T-helper 1 cell treated with Interleukin-12 subunit alpha and Interleukin-12 subunit beta and Interleukin-4 antibody, amounts not matched to agents 30 ng/mL and 1 ng/mL, for 36 hours (primary cell): ENCODE measurements at regions not wholly inside any gene's neighbourhood (a gene's known extent, or its start where the extent isn't known, plus 50 kb on each side); places are given as distances from the start of the nearest gene placed in this dataset.

Experiments used
- intact Hi-C: fragments of 100-400 bp; cut with micrococcal nuclease; formaldehyde crosslinking; loops from one replicate; pipeline ENCODE4 v1.15.1; 2024

DNA sequence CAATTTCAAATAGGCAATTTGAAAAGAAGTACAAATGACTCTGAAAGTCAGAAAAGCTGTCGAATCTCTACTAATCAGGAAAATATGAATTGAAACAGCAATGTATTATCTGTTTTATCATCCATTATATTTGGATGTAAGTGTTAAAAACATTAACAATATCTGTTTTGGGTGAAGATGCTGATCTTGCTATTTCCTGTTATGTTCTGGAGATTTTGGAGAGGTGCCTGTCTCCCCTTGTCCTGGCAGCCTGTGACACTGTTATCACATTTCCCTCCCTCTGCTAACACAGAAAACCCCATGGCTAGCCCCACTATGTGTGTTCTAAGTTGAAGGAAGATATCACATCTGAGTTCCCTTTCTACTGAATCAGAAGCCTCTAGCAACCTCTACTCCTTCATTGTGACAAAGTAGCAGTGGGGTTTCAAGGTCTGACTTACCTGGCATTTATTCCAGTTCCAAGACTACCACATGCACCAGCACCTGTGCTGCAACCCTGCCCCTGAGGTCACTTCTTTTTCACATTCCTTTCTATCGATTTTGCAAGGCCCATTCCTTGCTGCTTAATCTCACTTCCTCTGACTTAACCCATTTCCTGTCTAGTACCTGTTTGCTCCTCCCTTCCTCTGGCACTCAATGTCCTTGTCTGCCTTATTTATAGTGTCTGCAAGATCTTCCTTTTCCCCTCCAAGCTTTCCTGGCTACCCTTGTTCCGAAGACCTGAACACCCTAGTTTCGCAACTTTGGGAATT lies 95.5 kb upstream of the COL8A1 start:
- intact Hi-C loops = no loop called here

GRCh38 chr3:99541181-99541580 lies 97.2 kb upstream of the COL8A1 start:
- intact Hi-C loops = no loop called here

GRCh38 chr3:99537416-99537815 lies 101.0 kb upstream of the COL8A1 start:
- intact Hi-C loops = no loop called here

- intact Hi-C loops = no loop called here
Observed at GRCh38 chr3:99536555-99537314, 101.7 kb upstream of the COL8A1 start.

DNA sequence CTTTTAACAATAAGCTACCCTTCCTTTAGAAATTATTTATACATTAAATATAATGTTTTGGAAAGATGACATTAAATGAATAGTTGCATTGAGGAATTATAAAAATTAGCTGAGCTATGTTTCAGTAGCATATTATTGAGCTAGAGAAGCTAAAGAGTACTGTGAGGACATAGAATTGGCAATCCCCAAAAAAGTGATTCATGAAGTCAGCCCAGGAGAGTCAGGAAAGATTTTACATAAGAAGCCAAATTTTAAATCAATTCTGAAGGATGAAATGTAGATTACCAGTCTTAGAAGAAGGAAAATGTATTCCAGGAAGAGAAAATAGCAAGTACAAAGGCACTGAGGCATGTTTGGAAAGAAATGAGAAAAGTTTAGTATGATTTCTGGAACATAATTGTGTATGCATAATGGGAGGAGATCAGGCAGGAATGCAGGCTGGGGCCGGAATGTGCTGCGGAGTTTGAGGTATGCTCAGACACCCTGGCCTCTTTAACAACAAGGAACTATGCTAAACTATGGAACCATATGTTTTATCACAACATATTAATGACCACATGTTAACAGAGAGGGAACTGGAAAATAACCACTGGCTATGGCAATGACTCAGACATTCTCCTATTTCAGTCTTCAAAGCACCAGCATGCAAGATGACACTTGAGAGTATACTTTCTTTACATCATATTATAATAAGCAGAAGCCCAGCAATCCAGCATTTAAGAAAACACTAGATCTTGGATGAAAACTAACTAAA lies 103.3 kb upstream of the COL8A1 start:
- intact Hi-C loops = loop anchor here (5.0 kb wide), 1 partner anchor 38 kb away; no protein-coding TSS in a partner anchor

- intact Hi-C loops = loop anchor here (1.0 to 5.0 kb wide), 3 partner anchors 35 to 715 kb away; no protein-coding TSS in a partner anchor
Observed at GRCh38 chr3:99532246-99532645, 106.1 kb upstream of the COL8A1 start.

GRCh38 chr3:99529265-99529664 lies 109.1 kb upstream of the COL8A1 start:
- intact Hi-C loops = no loop called here

DNA sequence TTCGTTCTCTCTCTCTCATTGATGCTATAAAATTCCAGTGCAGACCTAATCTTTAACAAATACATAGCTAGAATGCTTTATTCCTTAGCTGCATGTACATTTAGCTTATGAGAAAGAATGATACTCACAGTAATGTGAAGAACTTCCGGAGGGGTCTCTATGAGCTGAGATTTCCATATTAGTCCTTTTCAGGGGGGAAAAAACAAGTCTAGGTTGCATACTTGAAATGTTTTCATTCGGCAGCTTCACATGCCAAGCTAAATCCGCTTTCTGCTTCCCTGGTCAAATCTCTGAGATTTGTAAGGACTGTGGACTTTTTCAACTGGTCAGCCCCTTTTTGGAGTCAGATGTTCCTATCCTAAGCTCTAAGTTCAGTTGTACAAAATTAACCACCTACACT lies 111.5 kb upstream of the COL8A1 start:
- intact Hi-C loops = no loop called here

GRCh38 chr3:99524559-99524958 lies 113.8 kb upstream of the COL8A1 start:
- intact Hi-C loops = no loop called here

GRCh38 chr3:99523431-99524127 lies 114.8 kb upstream of the COL8A1 start:
- intact Hi-C loops = no loop called here

DNA sequence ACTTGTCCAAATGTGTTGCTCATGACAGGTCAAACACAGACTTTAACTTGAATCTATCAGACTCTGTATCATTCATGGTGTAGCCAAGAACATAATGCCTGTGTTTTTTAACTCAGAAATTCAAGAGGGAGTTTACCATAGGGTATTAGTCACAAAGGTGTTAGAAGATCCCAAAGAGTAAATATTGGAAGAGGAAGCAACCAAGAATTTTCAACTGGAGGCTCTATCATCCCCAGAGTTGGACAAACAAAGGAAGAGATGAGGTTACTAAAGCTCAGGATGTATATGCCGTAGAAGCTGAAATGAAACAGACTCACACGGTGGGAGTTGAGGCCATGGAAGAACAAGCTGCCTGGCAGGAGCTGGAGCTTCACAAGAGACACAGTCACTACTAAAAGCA lies 116.2 kb upstream of the COL8A1 start:
- intact Hi-C loops = no loop called here

- intact Hi-C loops = no loop called here
Observed at GRCh38 chr3:99521551-99521950, 116.8 kb upstream of the COL8A1 start.

GRCh38 chr3:99520513-99520912 lies 117.9 kb upstream of the COL8A1 start:
- intact Hi-C loops = no loop called here

- intact Hi-C loops = no loop called here
Observed at GRCh38 chr3:99516936-99517335, 121.5 kb upstream of the COL8A1 start.

DNA sequence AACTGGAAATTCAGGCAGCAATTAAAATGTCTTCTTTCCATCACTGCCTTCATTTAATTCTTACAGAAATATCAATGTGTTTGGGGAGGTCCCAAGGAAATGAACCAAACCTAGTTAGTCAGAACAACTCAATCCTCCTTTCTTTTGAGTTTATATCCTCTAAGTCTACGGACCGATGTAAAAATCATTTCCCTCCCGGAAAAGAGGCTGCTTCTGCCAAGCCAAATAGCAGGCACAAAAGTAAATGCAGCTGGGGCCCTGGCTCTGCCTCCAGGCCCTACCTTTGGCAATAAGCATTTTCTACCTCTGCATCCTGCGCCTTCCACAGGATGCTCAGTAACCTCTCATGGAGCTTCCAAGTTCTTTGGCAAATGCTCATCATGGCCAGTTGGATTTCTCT lies 122.5 kb upstream of the COL8A1 start:
- intact Hi-C loops = no loop called here

GRCh38 chr3:99509224-99509623 lies 129.2 kb upstream of the COL8A1 start:
- intact Hi-C loops = no loop called here

- intact Hi-C loops = no loop called here
Observed at GRCh38 chr3:99508191-99508590, 130.2 kb upstream of the COL8A1 start.

DNA sequence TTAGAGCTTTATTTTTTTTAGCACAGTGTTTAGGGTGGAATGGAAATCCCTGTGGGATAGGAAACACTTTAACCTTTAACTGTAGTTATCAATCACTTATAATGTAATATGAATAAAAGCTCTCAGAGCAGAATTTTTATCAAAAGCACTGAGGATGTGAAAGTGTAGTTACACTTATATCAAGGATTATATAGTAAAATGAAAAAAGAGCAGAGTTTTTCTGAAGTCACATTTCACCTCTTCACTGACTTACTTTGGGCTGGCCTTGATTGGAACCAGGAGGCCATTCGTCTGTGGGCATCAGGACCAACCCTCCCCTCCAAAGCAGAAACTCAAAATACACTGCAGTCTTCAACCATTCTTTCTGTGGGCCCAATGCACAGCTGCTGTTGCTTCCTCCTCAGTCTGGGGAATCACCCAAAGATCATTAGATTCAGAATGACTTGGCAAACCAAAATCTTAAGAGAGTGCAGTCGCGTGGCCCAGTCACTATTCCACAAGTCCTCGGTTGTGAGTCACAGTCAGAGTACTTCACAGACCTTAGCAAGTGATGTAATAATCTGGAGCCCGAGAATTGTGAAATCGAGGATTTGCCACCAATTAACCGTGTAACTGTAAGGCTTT lies 132.6 kb upstream of the COL8A1 start:
- intact Hi-C loops = no loop called here

DNA sequence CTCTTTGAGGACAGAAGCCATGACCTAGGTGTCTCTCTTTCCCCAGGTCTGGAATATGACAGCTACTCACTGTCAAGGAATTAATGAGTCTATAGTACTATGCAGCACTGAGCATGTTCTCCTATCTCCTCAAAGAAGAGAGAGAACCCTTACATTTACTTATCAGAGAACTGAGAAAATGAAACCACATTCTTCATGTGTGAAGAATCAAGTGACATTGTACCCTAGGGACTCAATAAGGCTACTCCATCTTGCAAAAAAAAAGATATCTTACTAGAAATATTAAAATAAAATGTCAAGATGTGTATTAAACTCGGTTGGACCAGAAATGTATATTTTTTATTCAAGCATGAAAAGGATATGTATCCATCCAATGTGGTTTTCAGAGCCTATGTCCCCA lies 133.2 kb upstream of the COL8A1 start:
- intact Hi-C loops = no loop called here

DNA sequence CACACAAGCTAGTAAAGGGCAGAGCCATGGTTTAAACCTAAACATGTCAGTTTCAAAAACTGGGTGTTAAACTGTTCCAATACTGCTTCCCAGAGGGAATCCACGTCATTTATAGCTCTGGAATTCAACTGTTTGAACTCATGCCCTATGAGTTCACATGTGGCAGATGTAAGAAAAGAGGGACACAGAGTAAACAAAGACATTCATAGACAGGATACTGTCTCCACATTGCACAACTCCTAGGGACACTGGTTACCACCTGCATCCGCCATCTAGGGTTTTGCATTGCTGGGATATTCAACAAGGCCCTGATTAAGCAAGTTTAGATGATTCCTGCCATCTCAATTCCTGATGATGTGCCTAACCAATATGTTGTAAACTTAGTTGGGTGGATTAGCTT lies 134.1 kb upstream of the COL8A1 start:
- intact Hi-C loops = no loop called here

DNA sequence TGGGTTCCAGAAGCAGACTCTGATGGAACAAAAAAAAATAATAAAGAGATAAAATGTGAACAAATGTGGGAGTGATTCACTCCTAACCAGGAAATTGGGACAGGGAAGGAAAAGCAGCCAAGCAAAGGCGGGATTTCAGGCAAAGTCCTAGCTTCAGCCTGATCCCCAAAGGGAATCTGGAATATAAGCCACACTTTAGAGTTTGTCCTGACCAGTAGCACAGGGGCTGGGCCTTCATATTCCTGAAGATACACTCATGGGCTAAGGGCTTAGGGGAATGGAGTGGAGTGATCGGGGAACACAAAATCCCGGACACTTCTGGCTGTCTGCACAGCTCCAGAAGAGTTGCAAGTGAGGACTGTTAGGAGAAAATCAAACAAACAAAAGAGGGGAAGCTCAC lies 135.0 kb upstream of the COL8A1 start:
- intact Hi-C loops = no loop called here
